HG03045 (cell line): ENCODE measurements at regions not wholly inside any gene's neighbourhood (a gene's known extent, or its start where the extent isn't known, plus 50 kb on each side); places are given as distances from the start of the nearest gene placed in this dataset.
"Not testable (repeated sequence)": the region's sequence is repeated elsewhere in the genome, so short reads cannot be mapped to it uniquely, and the experiment has no call there.

Source experiments
- ATAC-seq: cut with Tn5 transposase; IDR thresholded peaks from one replicate; pipeline ENCODE4 v1.9.1; 2021; ENCODE audit warnings: mild to moderate bottlenecking, moderate library complexity; ENCODE audit not compliant: unreplicated experiment

GRCh38 chrX:113539599-113540356 lies 699.1 kb upstream of the AMOT start:
- no peak for ATAC-seq

GRCh38 chrX:113529426-113530013 lies 688.9 kb upstream of the AMOT start:
- ATAC-seq = no peak

GRCh38 chrX:113522814-113523213 lies 682.2 kb upstream of the AMOT start:
- peak; percentile 85 for ATAC-seq

- ATAC-seq = no peak
Observed at GRCh38 chrX:113514906-113515305, 674.3 kb upstream of the AMOT start.

- no peak for ATAC-seq
Observed at GRCh38 chrX:113512700-113513395, 672.2 kb upstream of the AMOT start.

- no peak for ATAC-seq
Observed at GRCh38 chrX:113510586-113510985, 670.0 kb upstream of the AMOT start.

GRCh38 chrX:113492895-113493294 lies 652.3 kb upstream of the AMOT start:
- ATAC-seq = no peak

GRCh38 chrX:113473418-113473817 lies 632.8 kb upstream of the AMOT start:
- no peak for ATAC-seq

- not testable (repeated sequence) for ATAC-seq
Observed at GRCh38 chrX:113473015-113473414, 632.4 kb upstream of the AMOT start.

- no peak for ATAC-seq
Observed at GRCh38 chrX:113470166-113470565, 629.5 kb upstream of the AMOT start.

GRCh38 chrX:113457719-113458118 lies 617.1 kb upstream of the AMOT start:
- ATAC-seq = no peak

- ATAC-seq = no peak
Observed at GRCh38 chrX:113455582-113455981, 615.0 kb upstream of the AMOT start.

GRCh38 chrX:113429011-113429410 lies 588.4 kb upstream of the AMOT start:
- ATAC-seq = no peak

GRCh38 chrX:113422323-113422722 lies 581.7 kb upstream of the AMOT start:
- no peak for ATAC-seq

GRCh38 chrX:113421432-113421831 lies 580.8 kb upstream of the AMOT start:
- no peak for ATAC-seq

- no peak for ATAC-seq
Observed at GRCh38 chrX:113412106-113412505, 571.5 kb upstream of the AMOT start.

GRCh38 chrX:113408843-113409242 lies 568.2 kb upstream of the AMOT start:
- ATAC-seq = no peak

GRCh38 chrX:113400193-113400704 lies 559.6 kb upstream of the AMOT start:
- ATAC-seq = no peak

- no peak for ATAC-seq
Observed at GRCh38 chrX:113399506-113400192, 559.0 kb upstream of the AMOT start.

- ATAC-seq = no peak
Observed at GRCh38 chrX:113392355-113392754, 551.7 kb upstream of the AMOT start.

GRCh38 chrX:113391875-113392274 lies 551.2 kb upstream of the AMOT start:
- ATAC-seq = no peak
